Kidney epithelial cell (primary cell): ENCODE measurements at regions not wholly inside any gene's neighbourhood (a gene's known extent, or its start where the extent isn't known, plus 50 kb on each side); places are given as distances from the start of the nearest gene placed in this dataset.

Experiments used
- DNase-seq: peaks from one replicate; pipeline ENCODE4 v3.0.0-alpha.2; 2010; ENCODE audit warnings: low read depth
- H3K27me3 ChIP-seq: 2 replicates; pipeline ENCODE4 v1.6.0; 2011; ENCODE audit warnings: low read length; ENCODE audit not compliant: control insufficient read depth, insufficient read depth
- H3K36me3 ChIP-seq: 2 replicates; pipeline ENCODE4 v1.5.1; 2011; ENCODE audit warnings: low read length; ENCODE audit not compliant: control insufficient read depth, insufficient read depth
- H3K4me3 ChIP-seq: 2 replicates; pipeline ENCODE4 v1.5.1; 2011; ENCODE audit warnings: low read depth, mild to moderate bottlenecking, control low read depth, low read length
- TF ChIP-seq, protein P1 (sequence below): IDR thresholded peaks from 2 replicates; pipeline ENCODE4 v1.5.1; 2011; ENCODE audit warnings: mild to moderate bottlenecking, moderate library complexity, low read length, control low read depth, inconsistent platforms; ENCODE audit not compliant: insufficient read depth, poor library complexity, severe bottlenecking

DNA sequence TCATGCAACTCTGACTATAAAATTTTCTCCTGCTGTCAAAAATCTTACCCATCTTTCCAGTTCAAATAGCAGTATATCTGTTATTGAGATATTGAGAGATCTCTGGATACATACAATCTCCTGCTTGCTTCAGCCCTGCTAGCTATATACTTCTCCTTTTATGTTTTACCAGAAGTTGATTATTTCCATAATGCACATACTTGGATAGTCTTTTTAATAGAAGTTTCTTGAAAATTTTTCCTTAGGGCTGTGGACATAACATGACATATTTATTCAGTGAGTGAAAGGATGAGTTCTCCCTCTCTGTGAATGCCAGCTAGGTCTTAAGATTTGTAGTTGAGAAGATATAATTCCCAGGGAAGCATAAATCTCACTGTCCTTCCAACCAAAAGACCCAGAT lies 234.1 kb upstream of the NR3C2 start:
- no peak overlapping the region for H3K4me3 ChIP-seq
- no peaks in the 10 kb centered on the region for H3K36me3 ChIP-seq
- no peaks in the 10 kb centered on the region for H3K27me3 ChIP-seq
- TF ChIP-seq, protein P1, sequence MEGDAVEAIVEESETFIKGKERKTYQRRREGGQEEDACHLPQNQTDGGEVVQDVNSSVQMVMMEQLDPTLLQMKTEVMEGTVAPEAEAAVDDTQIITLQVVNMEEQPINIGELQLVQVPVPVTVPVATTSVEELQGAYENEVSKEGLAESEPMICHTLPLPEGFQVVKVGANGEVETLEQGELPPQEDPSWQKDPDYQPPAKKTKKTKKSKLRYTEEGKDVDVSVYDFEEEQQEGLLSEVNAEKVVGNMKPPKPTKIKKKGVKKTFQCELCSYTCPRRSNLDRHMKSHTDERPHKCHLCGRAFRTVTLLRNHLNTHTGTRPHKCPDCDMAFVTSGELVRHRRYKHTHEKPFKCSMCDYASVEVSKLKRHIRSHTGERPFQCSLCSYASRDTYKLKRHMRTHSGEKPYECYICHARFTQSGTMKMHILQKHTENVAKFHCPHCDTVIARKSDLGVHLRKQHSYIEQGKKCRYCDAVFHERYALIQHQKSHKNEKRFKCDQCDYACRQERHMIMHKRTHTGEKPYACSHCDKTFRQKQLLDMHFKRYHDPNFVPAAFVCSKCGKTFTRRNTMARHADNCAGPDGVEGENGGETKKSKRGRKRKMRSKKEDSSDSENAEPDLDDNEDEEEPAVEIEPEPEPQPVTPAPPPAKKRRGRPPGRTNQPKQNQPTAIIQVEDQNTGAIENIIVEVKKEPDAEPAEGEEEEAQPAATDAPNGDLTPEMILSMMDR: no peak
- DNase-seq: no peak

DNA sequence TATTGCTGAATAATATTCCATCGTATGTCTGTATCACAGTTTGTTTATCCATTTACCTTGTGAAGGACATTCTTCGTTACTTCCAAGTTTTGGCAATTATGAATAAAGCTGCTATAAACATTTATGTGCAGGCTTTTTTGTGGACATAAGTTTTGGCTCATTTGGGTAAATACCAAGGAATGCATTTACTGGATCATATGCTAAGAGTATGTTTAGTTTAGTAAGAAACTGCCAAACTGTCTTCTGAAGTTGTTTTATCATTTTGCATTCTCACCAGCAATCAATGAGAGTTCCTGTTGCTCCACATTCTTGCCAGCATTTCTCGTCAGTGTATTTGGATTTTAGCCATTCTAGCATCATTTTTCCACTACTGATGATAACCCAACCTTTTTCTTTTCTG lies 232.7 kb upstream of the NR3C2 start:
- no peaks in the 10 kb centered on the region for H3K36me3 ChIP-seq
- TF ChIP-seq, protein P1: no peak
- no peak for DNase-seq
- H3K27me3 ChIP-seq: no peaks in the 10 kb centered on the region
- no peak overlapping the region for H3K4me3 ChIP-seq

DNA sequence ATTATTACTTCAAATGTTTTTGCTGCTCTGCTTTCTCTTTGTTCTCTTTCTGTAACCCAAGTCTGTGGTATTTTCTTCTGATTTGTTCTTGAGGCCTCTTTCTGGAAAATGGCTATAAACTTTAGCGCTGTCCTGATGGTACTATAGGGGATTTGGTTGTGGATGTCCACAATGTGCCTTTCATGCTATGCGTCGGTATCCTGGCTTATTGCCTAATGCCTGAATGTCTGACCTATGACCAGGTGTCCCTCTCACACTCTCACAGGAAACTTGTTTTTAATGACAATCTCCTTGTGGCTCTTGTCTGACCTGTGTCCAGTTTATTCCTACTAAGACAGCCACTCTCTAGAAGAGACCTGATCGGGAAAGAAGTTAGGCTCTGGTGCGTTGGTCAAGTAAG lies 222.4 kb upstream of the NR3C2 start:
- no peak overlapping the region for H3K4me3 ChIP-seq
- H3K27me3 ChIP-seq: no peaks in the 10 kb centered on the region
- no peak for DNase-seq
- TF ChIP-seq, protein P1: no peak
- no peaks in the 10 kb centered on the region for H3K36me3 ChIP-seq

GRCh38 chr4:148654131-148654530 lies 211.9 kb upstream of the NR3C2 start:
- TF ChIP-seq, protein P1: no peak
- Histone ChIP-seq H3K27me3 (no peaks in the 10 kb centered on the region), H3K36me3 (no peaks in the 10 kb centered on the region), H3K4me3 (no peak overlapping the region)
- DNase-seq: no peak

GRCh38 chr4:148653681-148654080 lies 211.5 kb upstream of the NR3C2 start:
- Histone ChIP-seq H3K27me3 (no peaks in the 10 kb centered on the region), H3K36me3 (no peaks in the 10 kb centered on the region), H3K4me3 (no peak overlapping the region)
- TF ChIP-seq, protein P1: no peak
- DNase-seq: no peak

- TF ChIP-seq, protein P1: no peak
- Histone ChIP-seq H3K4me3 (no peak overlapping the region), H3K36me3 (no peaks in the 10 kb centered on the region), H3K27me3 (no peaks in the 10 kb centered on the region)
- DNase-seq: no peak
These were observed 209.8 kb upstream of the NR3C2 start for GRCh38 chr4:148651991-148652390.
